COLO668 (cell line): ENCODE measurements at regions not wholly inside any gene's neighbourhood (a gene's known extent, or its start where the extent isn't known, plus 50 kb on each side); places are given as distances from the start of the nearest gene placed in this dataset.

Experiments
- DNase-seq: peaks from one replicate; lab custom pipeline; 2025; ENCODE audit not compliant: unreplicated experiment; lab: John Stamatoyannopoulos, UW

- no peak for DNase-seq
Observed at GRCh38 chr5:117982691-117983090, 1005.7 kb downstream of the DTWD2 start.

GRCh38 chr5:117973785-117974184 lies 1014.6 kb downstream of the DTWD2 start:
- DNase-seq = no peak

GRCh38 chr5:117955831-117956230 lies 1032.5 kb downstream of the DTWD2 start:
- DNase-seq = no peak

- no peak for DNase-seq
Observed at GRCh38 chr5:117954331-117954730, 1034.0 kb downstream of the DTWD2 start.

- DNase-seq = no peak
Observed at GRCh38 chr5:117953272-117953671, 1035.1 kb downstream of the DTWD2 start.

- DNase-seq = no peak
Observed at GRCh38 chr5:117947836-117948235, 1040.5 kb downstream of the DTWD2 start.

GRCh38 chr5:117947121-117947520 lies 1041.2 kb downstream of the DTWD2 start:
- DNase-seq = no peak

- no peak for DNase-seq
Observed at GRCh38 chr5:117945258-117945657, 1043.1 kb downstream of the DTWD2 start.

- no peak for DNase-seq
Observed at GRCh38 chr5:117943541-117943940, 1044.8 kb downstream of the DTWD2 start.

GRCh38 chr5:117942861-117943519 lies 1045.4 kb downstream of the DTWD2 start:
- DNase-seq = no peak

- no peak for DNase-seq
Observed at GRCh38 chr5:117893211-117893610, 1095.1 kb downstream of the DTWD2 start.

- no peak for DNase-seq
Observed at GRCh38 chr5:117892360-117892759, 1096.0 kb downstream of the DTWD2 start.

- no peak for DNase-seq
Observed at GRCh38 chr5:117889596-117889995, 1098.8 kb downstream of the DTWD2 start.

- DNase-seq = no peak
Observed at GRCh38 chr5:117888688-117889087, 1099.7 kb downstream of the DTWD2 start.

GRCh38 chr5:117881426-117882230 lies 1106.7 kb downstream of the DTWD2 start:
- DNase-seq = no peak

GRCh38 chr5:117880932-117881331 lies 1107.4 kb downstream of the DTWD2 start:
- no peak for DNase-seq

GRCh38 chr5:117877731-117878130 lies 1110.6 kb downstream of the DTWD2 start:
- no peak for DNase-seq

GRCh38 chr5:117872798-117873368 lies 1115.5 kb downstream of the DTWD2 start:
- DNase-seq = no peak

GRCh38 chr5:117869596-117869995 lies 1118.8 kb downstream of the DTWD2 start:
- DNase-seq = no peak

- no peak for DNase-seq
Observed at GRCh38 chr5:117863586-117864296, 1124.6 kb downstream of the DTWD2 start.

GRCh38 chr5:117860550-117860949 lies 1127.8 kb downstream of the DTWD2 start:
- no peak for DNase-seq

GRCh38 chr5:117859176-117859575 lies 1129.2 kb downstream of the DTWD2 start:
- DNase-seq = no peak
